Hepatic stellate cell (primary cell): ENCODE measurements at regions not wholly inside any gene's neighbourhood (a gene's known extent, or its start where the extent isn't known, plus 50 kb on each side); places are given as distances from the start of the nearest gene placed in this dataset.
"Not testable (repeated sequence)": the region's sequence is repeated elsewhere in the genome, so short reads cannot be mapped to it uniquely, and the experiment has no call there.

Experiments used
- DNase-seq: peaks from one replicate; pipeline ENCODE4 v3.0.0; 2011; ENCODE audit warnings: low spot score

- peak; percentile 72 for DNase-seq
Observed at GRCh38 chr15:31487811-31488436, 161.3 kb downstream of the KLF13 start.

GRCh38 chr15:31488437-31489204, 162.0 kb downstream of the KLF13 start:
- peak; percentile 95 for DNase-seq

GRCh38 chr15:31489281-31489680, 162.6 kb downstream of the KLF13 start:
- no peak for DNase-seq

GRCh38 chr15:31489801-31490646, 163.4 kb downstream of the KLF13 start:
- peak; percentile 85 for DNase-seq

GRCh38 chr15:31494786-31495185, 168.2 kb downstream of the KLF13 start:
- no peak for DNase-seq

- no peak for DNase-seq
Observed at GRCh38 chr15:31495281-31495680, 168.6 kb downstream of the KLF13 start.

- DNase-seq = no peak
Observed at GRCh38 chr15:31497838-31498237, 171.2 kb downstream of the KLF13 start.

GRCh38 chr15:31498329-31498728, 171.7 kb downstream of the KLF13 start:
- DNase-seq = no peak

GRCh38 chr15:31498756-31499155, 172.1 kb downstream of the KLF13 start:
- no peak for DNase-seq

GRCh38 chr15:31499236-31499952, 172.8 kb downstream of the KLF13 start:
- no peak for DNase-seq

- DNase-seq = no peak
Observed at GRCh38 chr15:31499953-31500765, 173.5 kb downstream of the KLF13 start.

GRCh38 chr15:31500766-31501449, 174.3 kb downstream of the KLF13 start:
- no peak for DNase-seq

GRCh38 chr15:31501536-31502157, 175.0 kb downstream of the KLF13 start:
- no peak for DNase-seq

- DNase-seq = no peak
Observed at GRCh38 chr15:31502541-31503229, 176.1 kb downstream of the KLF13 start.

GRCh38 chr15:31503256-31503655, 176.6 kb downstream of the KLF13 start:
- no peak for DNase-seq

- no peak for DNase-seq
Observed at GRCh38 chr15:31503758-31504461, 177.3 kb downstream of the KLF13 start.

GRCh38 chr15:31504462-31504839, 177.8 kb downstream of the KLF13 start:
- no peak for DNase-seq

GRCh38 chr15:31507573-31507972, 180.9 kb downstream of the KLF13 start:
- not testable (repeated sequence) for DNase-seq

- DNase-seq = no peak
Observed at GRCh38 chr15:31508656-31509055, 182.0 kb downstream of the KLF13 start.
